Inflammatory macrophage (primary cell): ENCODE measurements at regions not wholly inside any gene's neighbourhood (a gene's known extent, or its start where the extent isn't known, plus 50 kb on each side); places are given as distances from the start of the nearest gene placed in this dataset.

Source experiments
- DNase-seq, 2 donors: peaks; one replicate each; pipeline ENCODE4 v3.0.0-alpha.2; 2020 to 2022

DNA sequence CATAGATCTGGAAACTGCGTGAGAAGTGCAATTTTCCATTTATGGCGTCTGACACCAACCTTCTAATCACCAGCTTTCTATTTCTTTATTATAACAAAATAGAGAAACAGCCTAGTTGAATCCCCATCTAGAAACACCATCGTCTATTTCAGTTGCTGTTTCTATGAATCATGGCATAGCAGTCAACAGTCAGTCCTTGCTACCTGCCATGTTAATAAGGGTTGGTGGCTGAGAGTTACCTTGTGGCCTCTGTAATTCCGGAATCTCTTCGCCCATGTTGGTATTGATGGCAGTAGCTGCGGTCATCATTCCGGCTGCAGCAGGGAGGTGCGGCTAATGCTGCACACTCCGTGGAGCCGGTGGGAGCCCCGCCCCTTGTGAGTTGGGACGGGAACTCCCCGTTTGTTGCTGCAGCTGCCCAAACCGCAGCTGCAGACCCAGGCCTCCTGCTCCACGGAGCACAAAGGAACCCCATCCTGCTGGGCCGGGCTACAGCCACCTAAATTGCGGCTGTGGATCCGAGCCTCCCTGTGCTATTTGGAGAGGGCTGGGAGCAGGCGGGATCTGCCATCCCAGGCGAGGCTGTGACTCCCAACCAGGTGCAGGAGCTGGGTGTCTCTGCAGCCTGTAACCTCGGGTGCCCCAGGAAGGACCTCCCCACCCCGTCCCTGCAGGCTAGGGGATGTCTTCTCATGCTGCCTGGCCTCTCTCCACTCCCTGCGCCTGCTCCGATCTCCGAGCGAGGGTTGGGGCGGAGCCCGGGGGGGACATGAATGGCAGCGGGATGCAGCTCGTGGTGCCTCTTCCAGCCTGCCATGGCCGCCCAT, 115.4 kb upstream of the STK26 start:
- DNase-seq: no peak

DNA sequence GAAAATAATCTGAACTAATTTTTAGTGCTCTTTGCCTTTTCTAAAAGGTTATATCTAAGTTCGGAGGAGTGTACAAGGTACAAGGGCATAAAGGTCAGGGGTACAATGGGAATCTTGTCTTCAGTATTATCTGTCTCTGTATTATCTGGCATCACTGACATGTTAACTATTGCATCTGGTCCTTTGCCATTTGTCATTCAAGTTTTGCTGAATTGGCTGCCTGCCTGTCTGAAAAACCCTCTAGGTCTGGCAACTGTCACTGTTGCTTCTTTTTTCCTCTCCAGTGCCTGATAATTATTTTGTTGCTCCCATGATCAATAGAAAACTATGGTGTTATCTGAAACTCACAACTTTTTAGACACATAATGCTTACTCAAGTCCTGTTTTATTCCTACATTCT, 112.5 kb upstream of the STK26 start:
- DNase-seq: no peak

DNA sequence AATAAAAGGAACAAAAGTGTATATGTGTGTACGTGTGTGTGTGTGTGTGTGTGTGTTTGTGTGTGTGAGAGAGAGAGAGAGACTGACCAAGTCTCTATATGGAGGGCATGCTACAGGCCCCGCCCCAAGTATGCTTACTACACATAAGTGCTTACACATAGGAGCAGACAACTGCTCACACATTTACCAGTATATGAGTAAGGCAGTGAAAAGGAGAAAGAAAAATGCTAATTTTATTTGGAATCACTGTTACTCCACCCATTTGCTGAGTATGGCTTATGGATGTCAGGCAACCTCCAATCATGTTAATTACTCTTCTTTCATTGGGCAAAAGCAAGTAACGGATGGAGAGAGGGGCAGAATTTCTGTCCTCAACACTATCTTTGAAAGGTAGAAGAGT, 107.6 kb upstream of the STK26 start:
- no peak for DNase-seq

DNA sequence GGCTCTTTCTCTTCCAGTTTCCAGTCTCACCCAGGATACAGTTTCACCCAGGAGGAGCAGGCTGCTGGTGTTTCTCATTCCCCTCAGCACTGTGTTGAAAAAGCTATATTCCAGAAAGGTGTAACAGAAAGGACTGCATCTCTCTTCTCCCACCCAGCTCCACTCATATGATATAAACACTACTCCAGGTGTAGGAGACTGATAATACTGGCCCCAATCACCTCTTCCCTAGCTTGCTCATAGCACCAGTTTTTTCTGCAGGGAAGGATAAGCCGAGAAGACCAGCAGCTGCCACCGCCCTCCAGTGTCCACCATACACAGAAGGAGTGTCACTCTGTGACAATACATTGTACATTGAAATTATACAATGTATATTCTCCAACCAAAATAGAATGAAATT, 105.5 kb upstream of the STK26 start:
- DNase-seq: no peak

- no peak for DNase-seq
These were observed 104.3 kb upstream of the STK26 start for GRCh38 chrX:131918839-131919238.

DNA sequence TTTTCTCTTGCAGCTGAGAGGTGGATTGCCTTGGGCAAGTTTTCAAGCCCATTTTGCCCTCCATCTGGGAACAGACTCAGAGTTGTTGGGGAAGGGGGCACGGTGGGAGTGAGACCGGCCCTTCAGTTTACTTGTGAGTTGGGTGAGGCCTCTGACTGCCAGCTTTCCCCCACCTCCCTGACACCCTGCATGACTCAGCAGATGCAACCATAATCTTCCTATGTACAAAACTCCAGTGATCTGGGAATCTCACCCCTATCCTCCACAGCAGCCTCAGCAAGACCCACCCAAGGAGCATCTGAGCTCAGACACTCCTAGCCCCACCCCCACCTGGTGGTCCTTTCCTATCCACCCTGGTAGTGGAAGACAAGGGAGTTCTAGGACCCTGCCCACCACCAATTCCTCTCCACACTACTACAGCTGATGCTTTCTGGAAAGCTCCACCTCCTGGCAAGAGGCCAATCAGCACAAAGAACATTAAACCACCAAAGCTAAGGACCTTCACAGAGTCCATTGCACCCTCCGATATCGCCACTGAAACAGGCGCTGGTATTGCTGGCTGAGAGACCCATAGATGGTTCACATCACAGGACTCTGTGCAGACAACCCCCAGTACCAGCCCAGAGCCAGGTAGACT, 99.4 kb upstream of the STK26 start:
- DNase-seq: no peak

DNA sequence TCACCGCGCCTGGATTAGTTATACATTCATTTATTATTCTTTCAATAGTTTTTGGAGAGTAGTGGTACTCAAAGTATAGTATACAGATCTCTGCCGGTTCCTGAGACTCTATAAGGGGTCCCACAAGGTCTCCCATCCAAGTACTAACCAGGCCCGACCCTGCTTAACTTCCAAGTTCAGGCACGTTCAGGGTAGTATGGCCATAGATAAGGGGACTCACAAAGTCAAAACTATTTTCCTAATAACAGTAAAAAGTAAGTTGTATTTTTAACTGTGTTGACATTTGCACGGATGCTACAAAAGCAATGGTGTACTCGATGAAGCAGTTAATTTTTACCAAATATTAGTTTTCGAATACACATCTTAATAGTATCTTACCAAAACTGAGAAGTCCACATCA, 84.4 kb upstream of the STK26 start:
- DNase-seq: no peak

DNA sequence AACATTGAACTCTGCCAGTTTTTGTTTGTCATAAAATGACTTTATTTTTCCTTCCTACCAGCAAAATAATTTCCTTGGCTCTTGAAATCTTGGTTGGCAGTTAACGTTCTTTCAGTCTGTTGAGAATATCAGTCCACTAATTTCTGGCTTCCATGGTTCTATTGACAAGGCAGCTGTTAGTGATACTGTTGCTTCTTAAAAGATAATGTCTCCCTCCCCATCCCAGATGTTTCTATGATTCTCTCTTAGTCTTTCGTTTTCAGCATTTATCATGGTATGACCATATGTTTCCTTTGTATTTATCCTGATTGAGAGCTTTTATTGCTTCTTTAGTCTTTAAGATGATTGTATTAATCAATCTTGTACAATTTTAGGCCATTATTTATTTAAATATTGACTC, 81.1 kb upstream of the STK26 start:
- DNase-seq: no peak

GRCh38 chrX:131944936-131945902, 77.9 kb upstream of the STK26 start:
- DNase-seq: no peak

DNA sequence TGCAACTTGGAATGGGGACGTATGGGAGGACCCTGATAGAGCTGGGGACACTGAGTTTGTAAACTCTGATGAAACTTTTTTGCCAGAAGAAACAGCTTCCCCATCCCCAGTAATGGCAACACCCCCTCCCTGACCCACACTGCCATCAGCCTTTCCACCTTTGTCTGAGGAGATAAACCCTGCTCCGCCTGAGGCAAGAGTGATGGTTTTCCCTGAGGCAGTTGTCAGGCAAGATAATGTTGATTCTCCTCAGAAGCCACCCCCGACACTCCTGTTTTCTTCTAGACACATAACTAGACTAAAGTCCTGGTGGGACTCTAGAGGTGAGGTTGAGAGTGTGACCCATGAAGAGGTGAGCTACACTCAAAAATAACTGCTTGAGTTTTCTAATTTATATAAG, 71.9 kb upstream of the STK26 start:
- no peak for DNase-seq

GRCh38 chrX:131955099-131955777, 67.9 kb upstream of the STK26 start:
- DNase-seq: no peak

GRCh38 chrX:131958724-131959123, 64.4 kb upstream of the STK26 start:
- no peak for DNase-seq

DNA sequence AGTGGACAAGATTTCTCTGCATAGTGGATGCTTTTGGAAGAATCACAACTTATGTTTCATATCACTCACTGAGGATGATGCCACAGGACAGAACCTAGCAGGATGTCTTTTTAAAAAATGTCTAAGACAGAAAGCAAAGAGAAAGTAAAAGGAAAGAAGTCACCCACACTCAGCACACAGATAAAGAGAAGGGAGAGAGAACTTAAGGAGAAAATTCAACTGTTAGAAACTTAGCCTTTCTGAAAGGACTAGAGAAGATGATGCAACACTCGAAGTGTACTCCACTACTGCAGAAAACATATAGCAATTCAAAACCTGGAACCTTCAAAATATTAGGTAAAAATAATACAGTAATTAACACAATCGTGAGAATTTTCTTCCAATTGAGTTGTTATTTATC, 52.8 kb upstream of the STK26 start:
- DNase-seq: no peak
